Breast epithelium (tissue), 4 donors: ENCODE measurements at regions not wholly inside any gene's neighbourhood (a gene's known extent, or its start where the extent isn't known, plus 50 kb on each side); places are given as distances from the start of the nearest gene placed in this dataset.

Source experiments
- DNase-seq, 2 donors: peaks; one replicate each; pipeline ENCODE4 v3.0.0-alpha.2; 2019; ENCODE audit warnings: low spot score in 2 of 2
- H3K27ac ChIP-seq, 2 donors: fragments of 200-600 bp; sonication (generic) in 1 of 2; one replicate each; pipeline ENCODE4 v1.5.1; 2016 to 2019; ENCODE audit warnings: mild to moderate bottlenecking in 1 of 2
- H3K27me3 ChIP-seq, 2 donors: fragments of 200-600 bp; sonication (generic) in 1 of 2; one replicate each; pipeline versions ENCODE4 v1.5.1 to v1.6.0; 2017 to 2019; ENCODE audit warnings: control low read depth in 1 of 2, mild to moderate bottlenecking in 1 of 2
- H3K36me3 ChIP-seq: fragments of 200-600 bp; one replicate; pipeline ENCODE4 v1.5.1; 2019
- H3K4me1 ChIP-seq, 2 donors: fragments of 200-600 bp; sonication (generic); one replicate each; pipeline ENCODE4 v1.5.1; 2016 to 2019; ENCODE audit warnings: control low read depth in 1 of 2
- H3K4me3 ChIP-seq, 3 donors: fragments of 200-600 bp; sonication (generic); 1 replicate in 2 of 3; 2 replicates in 1 of 3; pipeline ENCODE4 v1.5.1; 2016 to 2019; ENCODE audit warnings: mild to moderate bottlenecking in 3 of 3, moderate library complexity in 2 of 3
- H3K9me3 ChIP-seq, 2 donors: fragments of 200-600 bp; sonication (generic) in 1 of 2; one replicate each; pipeline ENCODE4 v1.5.1; 2016 to 2019; ENCODE audit warnings: control low read depth in 1 of 2
- CTCF ChIP-seq, 3 donors: fragments of 450-650 bp; IDR thresholded peaks; one replicate each; pipeline ENCODE4 v1.5.1; 2016 to 2017; ENCODE audit warnings: antibody characterized with exemption in 3 of 3, mild to moderate bottlenecking in 3 of 3, moderate library complexity in 3 of 3
- POLR2A ChIP-seq: fragments of 450-650 bp; IDR thresholded peaks from one replicate; pipeline ENCODE4 v1.6.1; 2016; ENCODE audit warnings: antibody characterized with exemption, mild to moderate bottlenecking, moderate library complexity
- POLR2AphosphoS5 ChIP-seq, 3 donors: sonication (generic); formaldehyde crosslinking; IDR thresholded peaks; one replicate each; pipeline ENCODE4 v1.6.1; 2017; ENCODE audit warnings: antibody characterized with exemption in 3 of 3
- intact Hi-C: fragments of 100-400 bp; cut with DNase I; formaldehyde crosslinking; loops from one replicate; pipeline ENCODE4 v1.15.1; 2023; ENCODE audit warnings: low total_unique reads

- no peak for DNase-seq
- Histone ChIP-seq H3K27me3 (no peaks in the 10 kb centered on the region), H3K4me3 (no peak overlapping the region), H3K9me3 (no peaks in the 10 kb centered on the region), H3K27ac (no peak overlapping the region), H3K36me3 (no peaks in the 10 kb centered on the region), H3K4me1 (no peaks in the 10 kb centered on the region)
- intact Hi-C loops = no loop called here
- TF ChIP-seq POLR2AphosphoS5 (IDR thresholded peaks at IDR 0.05) (no peak), CTCF (IDR thresholded peaks at IDR 0.05) (no peak), POLR2A (no peak)
Observed at GRCh38 chr20:48262955-48263354, 477.7 kb upstream of the SULF2 start.

GRCh38 chr20:48262466-48262865 is 477.2 kb upstream of the SULF2 start:
- TF ChIP-seq CTCF (IDR thresholded peaks at IDR 0.05) (no peak), POLR2A (no peak)
- DNase-seq = peak in 1 of 2 donors; percentile 43
- no peaks in the 10 kb centered on the region for H3K4me1 ChIP-seq
- intact Hi-C loops = no loop called here
- H3K27ac ChIP-seq = no peak overlapping the region
- no peak overlapping the region for H3K4me3 ChIP-seq
- no peaks in the 10 kb centered on the region for H3K9me3 ChIP-seq
- H3K36me3 ChIP-seq = no peaks in the 10 kb centered on the region
- H3K27me3 ChIP-seq = no peaks in the 10 kb centered on the region

GRCh38 chr20:48261398-48261910 is 476.2 kb upstream of the SULF2 start:
- DNase-seq = no peak
- Histone ChIP-seq H3K27ac (no peak overlapping the region), H3K4me1 (no peaks in the 10 kb centered on the region), H3K9me3 (no peaks in the 10 kb centered on the region), H3K36me3 (no peaks in the 10 kb centered on the region), H3K4me3 (no peak overlapping the region), H3K27me3 (no peaks in the 10 kb centered on the region)
- TF ChIP-seq POLR2A (no peak), CTCF (IDR thresholded peaks at IDR 0.05) (no peak), POLR2AphosphoS5 (IDR thresholded peaks at IDR 0.05) (no peak)
- intact Hi-C loops = no loop called here

- TF ChIP-seq CTCF (IDR thresholded peaks at IDR 0.05) (no peak), POLR2A (no peak), POLR2AphosphoS5 (IDR thresholded peaks at IDR 0.05) (no peak)
- Histone ChIP-seq H3K9me3 (no peaks in the 10 kb centered on the region), H3K4me1 (no peaks in the 10 kb centered on the region), H3K36me3 (no peaks in the 10 kb centered on the region), H3K4me3 (no peak overlapping the region), H3K27me3 (no peaks in the 10 kb centered on the region), H3K27ac (no peak overlapping the region)
- no peak for DNase-seq
- intact Hi-C loops = no loop called here
Observed at GRCh38 chr20:48260129-48260756, 475.0 kb upstream of the SULF2 start.

GRCh38 chr20:48259456-48259855 is 474.2 kb upstream of the SULF2 start:
- no peak for TF ChIP-seq POLR2A
- TF ChIP-seq CTCF (IDR thresholded peaks at IDR 0.05) = no peak
- TF ChIP-seq POLR2AphosphoS5 (IDR thresholded peaks at IDR 0.05) = no peak
- H3K9me3 ChIP-seq = no peaks in the 10 kb centered on the region
- DNase-seq = no peak
- intact Hi-C loops = no loop called here
- no peak overlapping the region for H3K4me3 ChIP-seq
- no peaks in the 10 kb centered on the region for H3K36me3 ChIP-seq
- H3K4me1 ChIP-seq = no peaks in the 10 kb centered on the region
- H3K27me3 ChIP-seq = no peaks in the 10 kb centered on the region
- H3K27ac ChIP-seq = no peak overlapping the region
